Activated CD4-positive, alpha-beta T cell treated with anti-CD3 and anti-CD28 coated beads, Interleukin-2, amount 50 U/mL, for 16 hours (primary cell): ENCODE measurements at regions not wholly inside any gene's neighbourhood (a gene's known extent, or its start where the extent isn't known, plus 50 kb on each side); places are given as distances from the start of the nearest gene placed in this dataset.

Experiments used
- DNase-seq: peaks from one replicate; pipeline ENCODE4 v3.0.0-alpha.2; 2020

- DNase-seq, result no peak
These were observed 1132.4 kb downstream of the EFNB2 start for GRCh38 chr13:105403086-105403485.

- DNase-seq, result no peak
These were observed 1140.4 kb downstream of the EFNB2 start for GRCh38 chr13:105395041-105395440.

- no peak for DNase-seq
These were observed 1146.1 kb downstream of the EFNB2 start for GRCh38 chr13:105389373-105389772.

GRCh38 chr13:105377452-105377851 lies 1158.0 kb downstream of the EFNB2 start:
- no peak for DNase-seq

GRCh38 chr13:105370011-105370650 lies 1165.3 kb downstream of the EFNB2 start:
- DNase-seq, result no peak

GRCh38 chr13:105368781-105369180 lies 1166.7 kb downstream of the EFNB2 start:
- DNase-seq, result no peak

- no peak for DNase-seq
These were observed 1169.6 kb downstream of the EFNB2 start for GRCh38 chr13:105365831-105366230.

GRCh38 chr13:105365021-105365550 lies 1170.4 kb downstream of the EFNB2 start:
- DNase-seq, result no peak

- DNase-seq, result no peak
These were observed 1171.3 kb downstream of the EFNB2 start for GRCh38 chr13:105364191-105364590.

GRCh38 chr13:105363261-105364190 lies 1171.9 kb downstream of the EFNB2 start:
- no peak for DNase-seq

- no peak for DNase-seq
These were observed 1181.8 kb downstream of the EFNB2 start for GRCh38 chr13:105353654-105354053.

GRCh38 chr13:105349082-105349723 lies 1186.3 kb downstream of the EFNB2 start:
- no peak for DNase-seq

GRCh38 chr13:105346141-105346775 lies 1189.2 kb downstream of the EFNB2 start:
- no peak for DNase-seq

- DNase-seq, result no peak
These were observed 1189.7 kb downstream of the EFNB2 start for GRCh38 chr13:105345730-105346129.

- no peak for DNase-seq
These were observed 1190.3 kb downstream of the EFNB2 start for GRCh38 chr13:105345131-105345530.

- no peak for DNase-seq
These were observed 1192.2 kb downstream of the EFNB2 start for GRCh38 chr13:105343134-105343806.

- no peak for DNase-seq
These were observed 1193.1 kb downstream of the EFNB2 start for GRCh38 chr13:105342281-105342820.

GRCh38 chr13:105341758-105342157 lies 1193.7 kb downstream of the EFNB2 start:
- no peak for DNase-seq

GRCh38 chr13:105341256-105341655 lies 1194.2 kb downstream of the EFNB2 start:
- DNase-seq, result no peak

GRCh38 chr13:105340061-105340606 lies 1195.3 kb downstream of the EFNB2 start:
- no peak for DNase-seq

- DNase-seq, result no peak
These were observed 1196.7 kb downstream of the EFNB2 start for GRCh38 chr13:105338773-105339172.

- DNase-seq, result no peak
These were observed 1197.5 kb downstream of the EFNB2 start for GRCh38 chr13:105338006-105338405.
